C4-2B (cell line): ENCODE measurements at regions not wholly inside any gene's neighbourhood (a gene's known extent, or its start where the extent isn't known, plus 50 kb on each side); places are given as distances from the start of the nearest gene placed in this dataset.

ENCODE experiments used
- ZFX ChIP-seq: fragments of 450-650 bp; IDR thresholded peaks from 2 replicates; pipeline ENCODE4 v1.6.1; 2017
- TF ChIP-seq, protein P1 (sequence below): fragments of 450-650 bp; conservative IDR thresholded peaks from 2 replicates; pipeline ENCODE4 v1.5.1; 2017; ENCODE audit warnings: mild to moderate bottlenecking

DNA sequence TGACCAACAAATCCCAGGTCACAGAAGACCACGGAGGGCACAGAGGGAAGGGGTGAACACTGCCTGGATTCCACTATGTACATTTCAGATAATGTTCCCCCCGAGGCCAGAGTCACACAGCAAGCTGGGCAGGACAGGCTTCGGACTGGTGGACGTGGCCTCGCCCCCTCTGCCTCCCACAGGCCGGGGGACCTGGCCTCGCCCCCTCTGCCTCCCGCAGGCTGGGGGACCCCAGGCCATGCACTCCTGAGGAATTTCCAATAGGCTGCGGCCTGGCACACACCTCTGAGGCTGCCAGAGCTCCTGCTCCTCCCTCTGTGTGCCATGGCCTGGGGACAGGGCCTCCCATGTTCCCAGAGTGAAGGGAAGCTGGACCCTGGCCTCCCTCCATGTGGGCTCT is 1352.8 kb downstream of the BRD1 start:
- TF ChIP-seq, protein P1, sequence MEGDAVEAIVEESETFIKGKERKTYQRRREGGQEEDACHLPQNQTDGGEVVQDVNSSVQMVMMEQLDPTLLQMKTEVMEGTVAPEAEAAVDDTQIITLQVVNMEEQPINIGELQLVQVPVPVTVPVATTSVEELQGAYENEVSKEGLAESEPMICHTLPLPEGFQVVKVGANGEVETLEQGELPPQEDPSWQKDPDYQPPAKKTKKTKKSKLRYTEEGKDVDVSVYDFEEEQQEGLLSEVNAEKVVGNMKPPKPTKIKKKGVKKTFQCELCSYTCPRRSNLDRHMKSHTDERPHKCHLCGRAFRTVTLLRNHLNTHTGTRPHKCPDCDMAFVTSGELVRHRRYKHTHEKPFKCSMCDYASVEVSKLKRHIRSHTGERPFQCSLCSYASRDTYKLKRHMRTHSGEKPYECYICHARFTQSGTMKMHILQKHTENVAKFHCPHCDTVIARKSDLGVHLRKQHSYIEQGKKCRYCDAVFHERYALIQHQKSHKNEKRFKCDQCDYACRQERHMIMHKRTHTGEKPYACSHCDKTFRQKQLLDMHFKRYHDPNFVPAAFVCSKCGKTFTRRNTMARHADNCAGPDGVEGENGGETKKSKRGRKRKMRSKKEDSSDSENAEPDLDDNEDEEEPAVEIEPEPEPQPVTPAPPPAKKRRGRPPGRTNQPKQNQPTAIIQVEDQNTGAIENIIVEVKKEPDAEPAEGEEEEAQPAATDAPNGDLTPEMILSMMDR, result no peak
- TF ChIP-seq ZFX, result no peak
